C4-2B (cell line): ENCODE measurements at regions not wholly inside any gene's neighbourhood (a gene's known extent, or its start where the extent isn't known, plus 50 kb on each side); places are given as distances from the start of the nearest gene placed in this dataset.
"Not testable (repeated sequence)": the region's sequence is repeated elsewhere in the genome, so short reads cannot be mapped to it uniquely, and the experiment has no call there.

ENCODE experiments used
- ZFX ChIP-seq: fragments of 450-650 bp; IDR thresholded peaks from 2 replicates; pipeline ENCODE4 v1.6.1; 2017
- TF ChIP-seq, protein P1 (sequence below): fragments of 450-650 bp; conservative IDR thresholded peaks from 2 replicates; pipeline ENCODE4 v1.5.1; 2017; ENCODE audit warnings: mild to moderate bottlenecking

DNA sequence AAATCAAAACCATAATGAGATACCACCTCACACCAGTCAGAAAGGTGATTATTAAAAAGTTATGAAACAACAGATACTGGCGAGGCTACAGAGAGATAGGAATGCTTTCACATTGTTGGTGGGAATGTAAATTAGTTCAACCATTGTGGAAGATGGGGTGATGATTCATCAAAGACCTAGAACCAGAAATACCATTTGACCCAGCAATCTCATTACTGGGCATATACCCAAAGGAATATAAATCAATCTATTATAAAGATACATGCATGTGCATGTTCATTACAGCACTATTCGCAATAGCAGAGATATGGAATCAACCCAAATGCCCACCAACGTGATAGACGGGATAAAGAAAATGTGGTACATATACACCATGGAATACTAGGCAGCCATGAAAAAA is 56.5 kb upstream of the SNRK start:
- TF ChIP-seq, protein P1, sequence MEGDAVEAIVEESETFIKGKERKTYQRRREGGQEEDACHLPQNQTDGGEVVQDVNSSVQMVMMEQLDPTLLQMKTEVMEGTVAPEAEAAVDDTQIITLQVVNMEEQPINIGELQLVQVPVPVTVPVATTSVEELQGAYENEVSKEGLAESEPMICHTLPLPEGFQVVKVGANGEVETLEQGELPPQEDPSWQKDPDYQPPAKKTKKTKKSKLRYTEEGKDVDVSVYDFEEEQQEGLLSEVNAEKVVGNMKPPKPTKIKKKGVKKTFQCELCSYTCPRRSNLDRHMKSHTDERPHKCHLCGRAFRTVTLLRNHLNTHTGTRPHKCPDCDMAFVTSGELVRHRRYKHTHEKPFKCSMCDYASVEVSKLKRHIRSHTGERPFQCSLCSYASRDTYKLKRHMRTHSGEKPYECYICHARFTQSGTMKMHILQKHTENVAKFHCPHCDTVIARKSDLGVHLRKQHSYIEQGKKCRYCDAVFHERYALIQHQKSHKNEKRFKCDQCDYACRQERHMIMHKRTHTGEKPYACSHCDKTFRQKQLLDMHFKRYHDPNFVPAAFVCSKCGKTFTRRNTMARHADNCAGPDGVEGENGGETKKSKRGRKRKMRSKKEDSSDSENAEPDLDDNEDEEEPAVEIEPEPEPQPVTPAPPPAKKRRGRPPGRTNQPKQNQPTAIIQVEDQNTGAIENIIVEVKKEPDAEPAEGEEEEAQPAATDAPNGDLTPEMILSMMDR, result not testable (repeated sequence)
- not testable (repeated sequence) for TF ChIP-seq ZFX
